HL-60 (cell line): ENCODE measurements at regions not wholly inside any gene's neighbourhood (a gene's known extent, or its start where the extent isn't known, plus 50 kb on each side); places are given as distances from the start of the nearest gene placed in this dataset.

Experiments
- POLR2AphosphoS5 ChIP-seq: IDR thresholded peaks from 2 replicates; pipeline ENCODE4 v1.6.1; 2012; ENCODE audit warnings: low read depth
- TF ChIP-seq, protein P1 (sequence below): IDR thresholded peaks from one replicate; pipeline ENCODE4 v1.5.1; 2011; ENCODE audit warnings: low read length, control low read depth, inconsistent platforms; ENCODE audit not compliant: insufficient read depth

DNA sequence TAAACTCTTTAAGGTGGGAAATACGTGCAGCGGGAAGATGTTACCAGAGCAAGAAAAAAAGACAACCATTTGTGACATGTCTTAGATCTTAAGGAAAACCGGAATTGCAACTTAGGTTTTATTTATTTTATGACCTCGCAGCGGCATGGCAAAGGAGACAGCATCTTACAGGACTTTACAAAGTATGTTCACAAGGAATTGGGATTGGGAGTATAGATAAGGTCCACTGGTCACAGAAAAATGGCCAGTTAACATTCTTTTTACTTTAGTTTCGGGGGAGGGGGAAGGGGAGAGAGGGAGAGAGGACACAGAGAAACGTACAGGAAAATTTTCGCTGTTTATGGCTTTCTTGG, 104.5 kb upstream of the DIAPH3 start:
- TF ChIP-seq, protein P1, sequence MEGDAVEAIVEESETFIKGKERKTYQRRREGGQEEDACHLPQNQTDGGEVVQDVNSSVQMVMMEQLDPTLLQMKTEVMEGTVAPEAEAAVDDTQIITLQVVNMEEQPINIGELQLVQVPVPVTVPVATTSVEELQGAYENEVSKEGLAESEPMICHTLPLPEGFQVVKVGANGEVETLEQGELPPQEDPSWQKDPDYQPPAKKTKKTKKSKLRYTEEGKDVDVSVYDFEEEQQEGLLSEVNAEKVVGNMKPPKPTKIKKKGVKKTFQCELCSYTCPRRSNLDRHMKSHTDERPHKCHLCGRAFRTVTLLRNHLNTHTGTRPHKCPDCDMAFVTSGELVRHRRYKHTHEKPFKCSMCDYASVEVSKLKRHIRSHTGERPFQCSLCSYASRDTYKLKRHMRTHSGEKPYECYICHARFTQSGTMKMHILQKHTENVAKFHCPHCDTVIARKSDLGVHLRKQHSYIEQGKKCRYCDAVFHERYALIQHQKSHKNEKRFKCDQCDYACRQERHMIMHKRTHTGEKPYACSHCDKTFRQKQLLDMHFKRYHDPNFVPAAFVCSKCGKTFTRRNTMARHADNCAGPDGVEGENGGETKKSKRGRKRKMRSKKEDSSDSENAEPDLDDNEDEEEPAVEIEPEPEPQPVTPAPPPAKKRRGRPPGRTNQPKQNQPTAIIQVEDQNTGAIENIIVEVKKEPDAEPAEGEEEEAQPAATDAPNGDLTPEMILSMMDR, result no peak
- TF ChIP-seq POLR2AphosphoS5, result no peak
